Mesothelial cell of epicardium (in vitro differentiated cells): ENCODE measurements at regions not wholly inside any gene's neighbourhood (a gene's known extent, or its start where the extent isn't known, plus 50 kb on each side); places are given as distances from the start of the nearest gene placed in this dataset.

Source experiments
- DNase-seq, 2 experiments: peaks; one replicate each; pipeline ENCODE4 v3.0.0; 2021; ENCODE audit warnings: low spot score in 2 of 2; ENCODE audit not compliant: unreplicated experiment in 2 of 2
- H3K27ac Mint-ChIP-seq: 2 replicates; pipeline ENCODE4 v1.8.0; 2021; ENCODE audit warnings: mixed read lengths
- H3K27me3 Mint-ChIP-seq: 2 replicates; pipeline ENCODE4 v1.8.0; 2021; ENCODE audit warnings: low read depth, mixed read lengths
- H3K36me3 Mint-ChIP-seq: 2 replicates; pipeline ENCODE4 v1.8.0; 2021; ENCODE audit warnings: mixed read lengths
- H3K4me1 Mint-ChIP-seq: 2 replicates; pipeline ENCODE4 v1.8.0; 2021; ENCODE audit warnings: mixed read lengths
- H3K4me3 Mint-ChIP-seq: 2 replicates; pipeline ENCODE4 v1.8.0; 2021; ENCODE audit warnings: mild to moderate bottlenecking, moderate library complexity, mixed read lengths
- H3K9me3 Mint-ChIP-seq: 2 replicates; pipeline ENCODE4 v1.8.0; 2021; ENCODE audit warnings: mixed read lengths
- CTCF ChIP-seq: fragments of 200-600 bp; sonication (generic); IDR thresholded peaks from one replicate; pipeline ENCODE4 v1.5.0; 2021; ENCODE audit warnings: antibody characterized with exemption; ENCODE audit not compliant: unreplicated experiment

- Mint-ChIP-seq H3K4me3 (no peak overlapping the region), H3K4me1 (peaks cover 6% of the 10 kb centered on the region), H3K27ac (no peak overlapping the region), H3K9me3 (no peaks in the 10 kb centered on the region), H3K36me3 (no peaks in the 10 kb centered on the region), H3K27me3 (no peaks in the 10 kb centered on the region)
- TF ChIP-seq CTCF: no peak
- DNase-seq: no peak
Observed at GRCh38 chr5:90184764-90185163, 224.8 kb downstream of the CETN3 start.

- TF ChIP-seq CTCF: no peak
- no peaks in the 10 kb centered on the region for H3K27me3 Mint-ChIP-seq
- peaks cover 9% of the 10 kb centered on the region for H3K9me3 Mint-ChIP-seq
- H3K27ac Mint-ChIP-seq: no peak overlapping the region
- DNase-seq: no peak
- peaks cover 6% of the 10 kb centered on the region for H3K4me1 Mint-ChIP-seq
- H3K4me3 Mint-ChIP-seq: no peak overlapping the region
- no peaks in the 10 kb centered on the region for H3K36me3 Mint-ChIP-seq
Observed at GRCh38 chr5:90182726-90183125, 226.8 kb downstream of the CETN3 start.

- Mint-ChIP-seq H3K4me1 (no peaks in the 10 kb centered on the region), H3K36me3 (peaks cover 12% of the 10 kb centered on the region), H3K4me3 (no peak overlapping the region), H3K27ac (no peak overlapping the region), H3K27me3 (no peaks in the 10 kb centered on the region), H3K9me3 (peaks cover 32% of the 10 kb centered on the region)
- DNase-seq: no peak
- TF ChIP-seq CTCF: no peak
Observed at GRCh38 chr5:90174236-90174635, 235.3 kb downstream of the CETN3 start.

GRCh38 chr5:90173299-90174030 lies 236.1 kb downstream of the CETN3 start:
- Mint-ChIP-seq H3K4me1 (no peaks in the 10 kb centered on the region), H3K36me3 (peaks cover 12% of the 10 kb centered on the region), H3K27ac (no peak overlapping the region), H3K4me3 (no peak overlapping the region), H3K27me3 (no peaks in the 10 kb centered on the region), H3K9me3 (peaks cover 32% of the 10 kb centered on the region)
- TF ChIP-seq CTCF: no peak
- DNase-seq: no peak

- TF ChIP-seq CTCF: no peak
Observed at GRCh38 chr5:90171466-90171865, 238.1 kb downstream of the CETN3 start.

GRCh38 chr5:90170261-90170660 lies 239.3 kb downstream of the CETN3 start:
- no peaks in the 10 kb centered on the region for H3K36me3 Mint-ChIP-seq
- no peaks in the 10 kb centered on the region for H3K27me3 Mint-ChIP-seq
- H3K4me1 Mint-ChIP-seq: no peaks in the 10 kb centered on the region
- H3K27ac Mint-ChIP-seq: no peak overlapping the region
- DNase-seq: no peak
- peaks cover 3% of the 10 kb centered on the region for H3K9me3 Mint-ChIP-seq
- TF ChIP-seq CTCF: no peak
- H3K4me3 Mint-ChIP-seq: no peak overlapping the region

More at GRCh38 chr5:90171466-90171865, 238.1 kb downstream of the CETN3 start:
- Mint-ChIP-seq H3K4me1 (no peaks in the 10 kb centered on the region), H3K4me3 (no peak overlapping the region), H3K36me3 (peaks cover 5% of the 10 kb centered on the region), H3K27ac (no peak overlapping the region), H3K9me3 (peaks cover 15% of the 10 kb centered on the region), H3K27me3 (no peaks in the 10 kb centered on the region)
- no peak for DNase-seq
